Stimulated activated CD8-positive, alpha-beta memory T cell treated with anti-CD3 and anti-CD28 coated beads, Interleukin-7, amount 100 ng/mL, for 4 hours (primary cell): ENCODE measurements at regions not wholly inside any gene's neighbourhood (a gene's known extent, or its start where the extent isn't known, plus 50 kb on each side); places are given as distances from the start of the nearest gene placed in this dataset.

ENCODE experiments used
- DNase-seq, 2 donors: peaks; one replicate each; pipeline ENCODE4 v3.0.0-alpha.2; 2020; ENCODE audit warnings: low read depth in 2 of 2

GRCh38 chrY:15501181-15501580, 976.9 kb downstream of the NLGN4Y start:
- DNase-seq: no peak

DNA sequence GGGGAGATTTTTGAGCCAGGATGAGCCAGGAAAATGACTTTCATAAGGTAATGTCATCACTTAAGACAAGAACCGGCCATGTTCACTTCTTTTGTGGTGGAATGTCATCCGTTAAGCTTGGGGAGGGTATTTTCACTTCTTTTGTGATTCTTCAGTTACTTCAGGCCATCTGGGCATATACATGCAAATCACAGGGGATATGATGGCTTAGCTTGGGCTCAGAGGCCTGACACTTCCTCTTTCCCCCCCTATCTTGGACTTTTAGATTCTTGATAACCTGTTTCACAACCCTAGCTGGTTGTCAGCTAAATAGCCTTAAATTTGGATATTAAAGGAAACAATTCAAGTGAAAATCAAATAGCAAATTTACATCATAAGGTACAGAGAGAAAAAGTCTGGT, 986.0 kb downstream of the NLGN4Y start:
- no peak for DNase-seq

DNA sequence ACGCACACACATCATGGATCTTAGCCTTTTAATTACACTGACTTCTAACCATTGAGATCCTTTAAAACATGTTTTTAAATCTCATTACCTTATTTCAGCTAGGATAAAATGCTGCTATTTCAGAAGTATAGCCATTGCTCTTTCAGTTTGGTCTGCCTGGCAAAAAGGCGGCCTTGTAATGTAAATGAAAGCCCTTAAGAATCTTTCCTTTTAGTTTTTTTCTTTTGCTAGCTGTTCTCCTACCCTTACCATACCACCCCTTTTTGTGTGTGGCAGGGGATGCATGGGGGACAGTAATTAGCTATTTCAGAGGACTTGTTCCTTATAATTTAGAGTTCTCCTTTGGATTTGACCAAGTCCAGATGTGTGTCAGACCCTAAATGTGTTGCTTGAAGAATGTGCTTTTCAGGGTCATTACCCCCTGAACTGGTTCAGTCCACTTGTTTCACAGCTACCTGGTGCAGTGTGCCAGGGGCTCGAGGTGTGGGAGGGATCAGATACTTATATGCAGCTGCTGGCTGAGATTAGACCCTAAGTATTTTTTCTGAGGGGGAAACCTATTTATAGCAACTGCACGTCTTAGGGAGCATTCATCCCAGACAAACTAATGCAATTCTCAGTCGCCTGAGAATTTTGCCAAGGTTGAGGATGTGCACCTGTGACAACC, 986.8 kb downstream of the NLGN4Y start:
- no peak for DNase-seq

DNA sequence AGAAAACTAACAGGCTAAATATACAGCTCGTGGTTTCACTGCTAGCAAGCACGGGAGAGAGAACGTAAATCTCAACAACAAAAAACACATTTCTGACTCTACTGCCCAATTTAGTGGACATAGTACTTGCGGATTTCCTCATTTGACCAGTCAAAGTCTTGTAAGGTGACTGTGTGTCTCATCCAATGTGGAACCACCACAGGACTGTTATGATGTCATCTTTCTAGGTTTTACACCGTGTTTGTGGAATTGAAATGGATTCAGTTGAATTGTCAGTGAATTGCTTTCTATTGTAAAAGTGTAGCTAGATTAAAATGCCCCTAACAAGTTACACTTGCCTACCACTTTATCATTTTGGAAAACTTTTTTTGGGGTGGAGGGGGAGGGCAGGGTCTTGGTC, 1010.8 kb downstream of the NLGN4Y start:
- no peak for DNase-seq

DNA sequence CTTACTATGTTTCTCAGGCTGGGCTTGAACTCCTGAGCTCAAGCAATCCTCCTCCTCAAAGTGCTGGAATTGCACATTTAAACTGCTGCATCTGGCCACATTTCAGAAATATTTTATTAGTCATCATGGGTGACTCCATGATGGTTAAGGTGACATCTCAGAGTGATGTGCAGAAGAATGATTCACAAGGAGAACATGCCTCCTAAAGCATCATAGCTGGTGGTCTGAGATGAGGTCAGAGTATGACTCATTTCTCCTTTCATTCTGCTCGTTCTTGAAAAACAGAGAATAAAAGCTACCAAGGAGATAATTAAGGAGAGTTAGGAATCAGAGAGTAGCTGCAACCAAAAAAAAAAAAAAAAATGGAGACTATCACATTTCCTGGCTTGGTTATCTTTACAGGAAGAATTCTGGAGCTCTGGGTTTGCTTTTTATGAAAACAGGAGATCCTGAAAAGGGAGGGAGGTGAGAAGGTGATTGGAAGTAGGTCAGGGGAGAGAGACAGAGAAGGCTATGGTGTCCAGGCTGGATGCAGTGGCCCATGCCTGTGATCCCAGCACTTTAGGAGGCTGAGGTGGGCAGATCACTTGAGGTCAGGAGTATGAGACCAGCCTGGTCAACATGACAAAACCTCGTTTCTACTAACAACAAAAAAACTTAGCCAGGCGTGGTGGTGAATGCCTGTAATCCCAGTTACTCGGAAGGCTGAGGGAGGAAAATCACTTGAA, 1011.6 kb downstream of the NLGN4Y start:
- DNase-seq: no peak

DNA sequence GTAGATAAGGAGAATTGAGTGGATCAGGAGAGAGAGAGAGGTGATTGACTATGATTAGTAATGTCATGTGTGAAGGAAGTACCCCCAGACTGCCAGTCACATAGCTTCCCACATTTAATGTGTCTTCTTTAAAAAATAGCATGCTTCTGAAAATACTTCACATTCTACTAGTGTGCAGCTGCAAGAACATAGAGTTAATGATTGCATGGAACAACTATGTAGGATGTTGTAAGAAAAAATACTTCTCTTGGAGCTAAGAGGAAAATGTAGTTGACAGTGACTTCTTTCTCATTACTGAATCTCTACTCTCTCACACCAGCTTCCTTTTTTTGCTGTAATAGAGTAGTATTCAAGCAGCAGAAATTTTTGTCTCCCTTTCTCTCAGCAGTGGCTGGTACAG, 1016.2 kb downstream of the NLGN4Y start:
- DNase-seq: no peak

GRCh38 chrY:15546177-15546754, 1021.9 kb downstream of the NLGN4Y start:
- DNase-seq: no peak

DNA sequence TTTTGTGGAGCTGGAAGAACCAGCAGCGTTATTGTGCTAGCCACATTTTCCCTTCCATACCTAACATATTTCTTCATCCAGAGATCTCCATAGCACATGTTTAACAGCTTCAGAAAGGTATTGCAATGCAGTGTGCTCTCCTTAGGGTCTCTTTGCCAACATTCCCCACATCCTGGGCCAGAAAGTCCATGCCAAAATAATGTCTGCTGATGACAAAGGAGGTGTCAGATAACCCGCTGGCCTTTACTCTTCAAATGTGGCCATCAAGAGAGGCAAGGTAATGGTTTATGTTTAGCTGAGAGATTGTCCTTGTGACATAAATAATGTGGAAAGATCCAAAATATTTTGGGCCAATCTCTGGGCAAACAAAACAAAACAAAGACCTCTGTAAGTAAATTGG, 1027.7 kb downstream of the NLGN4Y start:
- DNase-seq: no peak

DNA sequence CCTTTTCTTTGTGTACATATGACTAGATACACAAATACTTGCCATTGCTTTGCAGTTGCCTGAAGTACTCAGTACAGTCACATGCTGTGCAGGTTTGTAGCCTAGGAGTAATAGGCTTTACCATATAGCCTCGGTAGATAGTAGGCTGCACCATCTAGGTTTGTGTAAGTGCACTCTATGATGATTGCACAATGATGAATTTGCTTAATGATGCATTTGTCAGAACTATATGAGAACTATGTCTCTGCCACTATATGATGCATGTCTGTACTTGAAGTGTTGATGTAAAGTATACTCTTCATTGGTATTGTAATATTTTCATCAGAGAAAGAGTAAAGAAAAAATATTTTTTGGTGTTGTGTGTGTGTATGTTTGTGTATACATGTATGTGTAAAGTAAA, 1030.7 kb downstream of the NLGN4Y start:
- DNase-seq: no peak

DNA sequence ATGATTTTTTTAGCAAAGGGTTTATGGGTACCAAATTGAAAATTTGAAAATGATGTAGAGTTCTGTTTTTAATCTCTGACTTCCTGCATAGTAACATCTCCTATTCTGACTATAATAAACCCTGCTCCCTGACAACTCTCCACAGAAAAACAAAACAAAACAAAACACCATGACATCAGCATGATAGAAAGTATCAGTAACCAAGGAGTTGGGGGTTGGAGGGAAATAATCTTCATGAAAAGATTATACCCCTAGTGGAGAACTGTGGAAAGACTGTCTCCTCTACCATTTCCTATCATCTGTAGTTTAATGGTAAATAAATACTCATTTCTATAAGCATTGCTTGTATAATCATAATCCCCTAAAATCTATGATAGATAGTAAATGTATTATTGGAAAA, 1034.8 kb downstream of the NLGN4Y start:
- DNase-seq: no peak

DNA sequence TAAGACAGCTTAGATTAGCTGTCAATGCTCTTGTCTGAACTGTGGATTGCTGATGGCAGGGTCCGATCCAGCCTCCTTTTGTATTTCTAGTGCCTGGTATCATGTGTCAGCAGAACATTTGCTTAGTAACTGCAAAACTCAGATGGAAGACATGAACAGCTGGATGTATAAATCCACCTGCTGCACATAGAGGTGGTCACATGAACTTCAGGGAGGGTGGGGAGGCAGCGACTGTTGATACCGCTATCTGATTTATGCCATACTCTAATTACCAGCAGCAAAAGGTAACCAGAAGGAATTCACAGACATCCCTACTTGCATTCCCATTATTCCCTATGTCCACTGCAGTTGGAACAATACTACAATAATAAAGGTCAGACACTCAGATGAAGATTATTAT, 1036.5 kb downstream of the NLGN4Y start:
- DNase-seq: no peak

DNA sequence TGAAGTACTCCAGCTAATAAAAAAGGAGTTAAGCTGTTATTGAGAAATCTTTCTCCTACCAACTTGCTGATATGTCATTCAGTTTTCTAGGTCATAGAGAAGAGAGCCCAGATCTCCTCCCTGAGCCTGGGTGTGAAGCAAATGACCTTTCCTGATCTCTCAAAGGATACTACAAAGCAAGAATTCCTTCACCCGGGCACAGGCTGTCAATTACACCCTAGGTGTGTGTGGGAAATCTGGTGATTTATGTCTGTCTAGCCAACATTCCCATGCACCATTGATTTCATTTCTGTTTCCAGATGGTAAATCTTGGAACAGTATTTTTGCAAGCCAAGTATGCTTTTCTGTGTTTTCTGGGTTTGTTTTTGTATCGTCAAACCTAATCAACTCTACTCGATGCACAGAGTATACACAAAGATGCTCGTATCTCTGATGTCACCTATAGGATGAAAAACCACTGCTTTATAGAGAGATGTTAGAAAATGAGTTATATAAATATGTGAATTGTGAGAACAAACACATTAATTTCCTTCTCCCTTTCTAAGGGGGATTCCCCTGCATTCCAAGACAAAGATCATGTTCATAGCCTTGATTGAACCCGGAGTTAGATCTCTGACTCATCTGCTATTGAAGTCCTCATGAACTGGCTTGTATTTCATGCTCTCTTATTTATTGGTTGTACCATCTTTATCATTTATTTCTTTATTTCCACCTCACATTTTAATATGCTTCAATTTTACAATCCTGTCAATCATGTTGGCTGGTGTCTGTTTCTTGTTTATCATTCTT, 1037.4 kb downstream of the NLGN4Y start:
- DNase-seq: no peak

DNA sequence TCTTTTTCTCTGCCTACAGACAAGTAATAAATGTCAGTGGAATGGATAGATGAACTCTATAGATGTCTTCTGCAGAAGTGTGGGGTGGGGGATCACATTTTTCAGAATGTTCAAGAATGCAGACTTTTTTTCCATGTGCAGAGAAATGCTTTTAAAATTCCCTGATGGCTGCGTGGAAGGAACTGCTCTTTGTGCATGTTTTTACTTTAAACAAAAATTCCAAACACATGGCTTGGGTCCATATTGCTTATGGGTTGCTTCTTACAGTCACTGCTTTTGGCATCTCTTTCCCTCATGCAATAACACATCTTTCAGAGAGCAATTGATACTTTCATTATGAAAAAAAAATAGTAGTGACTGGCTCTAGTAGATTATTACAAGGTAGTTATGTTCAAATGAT, 1053.6 kb downstream of the NLGN4Y start:
- no peak for DNase-seq

GRCh38 chrY:15578761-15579160, 1054.4 kb downstream of the NLGN4Y start:
- DNase-seq: no peak

GRCh38 chrY:15579245-15579644, 1054.9 kb downstream of the NLGN4Y start:
- no peak for DNase-seq

- DNase-seq: no peak
Observed at GRCh38 chrY:15583111-15583510, 1058.8 kb downstream of the NLGN4Y start.

DNA sequence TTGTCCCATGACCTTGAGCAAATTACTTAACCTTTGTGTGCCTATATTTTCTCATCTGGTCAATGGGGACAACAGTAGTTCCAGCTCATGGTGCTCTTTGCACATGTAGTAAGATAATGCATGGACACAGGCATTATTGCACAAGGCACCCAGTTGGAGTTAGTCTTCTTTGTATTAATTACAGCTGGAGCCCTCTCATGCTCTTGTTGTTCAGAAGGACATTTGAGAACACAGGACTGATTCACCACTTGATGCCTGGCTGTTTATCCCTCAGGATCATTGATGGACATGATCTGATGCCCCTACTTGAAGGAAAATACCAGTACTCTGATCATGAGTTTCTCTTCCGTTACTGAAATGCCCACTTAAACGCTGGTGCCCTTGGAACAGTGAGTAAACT, 1068.6 kb downstream of the NLGN4Y start:
- no peak for DNase-seq

- DNase-seq: no peak
Observed at GRCh38 chrY:15593476-15594160, 1069.3 kb downstream of the NLGN4Y start.

DNA sequence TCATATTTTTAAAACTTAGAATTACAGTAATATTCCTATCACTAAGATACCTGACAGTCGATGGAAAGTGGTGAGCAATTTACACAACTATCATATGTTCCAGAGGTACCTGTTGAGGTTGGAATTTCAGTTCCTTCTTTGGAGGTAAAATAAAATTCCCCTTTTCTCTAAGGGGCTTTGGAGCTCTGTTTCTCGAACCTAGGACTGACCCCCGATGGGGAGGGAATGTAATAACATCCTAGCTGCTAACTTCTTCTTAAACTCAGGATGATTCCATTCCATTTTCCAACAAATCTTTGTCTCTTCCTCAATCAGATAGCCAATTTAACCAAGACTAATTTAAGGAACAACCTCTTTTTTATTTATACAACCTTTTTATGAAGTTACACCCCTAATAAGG, 1069.8 kb downstream of the NLGN4Y start:
- no peak for DNase-seq

GRCh38 chrY:15600565-15600964, 1076.2 kb downstream of the NLGN4Y start:
- DNase-seq: no peak

- no peak for DNase-seq
Observed at GRCh38 chrY:15624370-15624769, 1100.0 kb downstream of the NLGN4Y start.

- no peak for DNase-seq
Observed at GRCh38 chrY:15624928-15625327, 1100.6 kb downstream of the NLGN4Y start.
